CD8-positive, alpha-beta memory T cell (primary cell): ENCODE measurements at regions not wholly inside any gene's neighbourhood (a gene's known extent, or its start where the extent isn't known, plus 50 kb on each side); places are given as distances from the start of the nearest gene placed in this dataset.
"Not testable (repeated sequence)": the region's sequence is repeated elsewhere in the genome, so short reads cannot be mapped to it uniquely, and the experiment has no call there.

Source experiments
- CTCF ChIA-PET: fragments of 350-600 bp; sonication (Branson Sonifier 250); formaldehyde crosslinking; loops from one replicate; lab custom pipeline; 2021; ENCODE audit warnings: antibody characterized with exemption; lab: Charles Lee
- POLR2A ChIA-PET: fragments of 350-600 bp; sonication (Branson Sonifier 250); formaldehyde crosslinking; loops from one replicate; lab custom pipeline; 2021; ENCODE audit warnings: antibody characterized with exemption; lab: Charles Lee
- DNase-seq, 5 donors: peaks; one replicate each; pipeline versions ENCODE4 v3.0.0 to v3.0.0-alpha.2; 2020 to 2022; ENCODE audit warnings: mixed read lengths in 1 of 5
- H3K27ac ChIP-seq: one replicate; pipeline ENCODE4 v1.7.0; 2013; ENCODE audit warnings: low read depth, mild to moderate bottlenecking, low read length, moderate library complexity
- H3K27me3 ChIP-seq: 2 replicates; pipeline ENCODE4 v1.7.0; 2013; ENCODE audit warnings: low read length, mild to moderate bottlenecking; ENCODE audit not compliant: insufficient read depth, poor library complexity, severe bottlenecking
- H3K36me3 ChIP-seq: 2 replicates; pipeline ENCODE4 v1.7.0; 2013; ENCODE audit warnings: mild to moderate bottlenecking, low read length, moderate library complexity; ENCODE audit not compliant: insufficient read depth
- H3K4me1 ChIP-seq: 2 replicates; pipeline ENCODE4 v1.7.0; 2013; ENCODE audit warnings: mild to moderate bottlenecking, low read length, moderate library complexity; ENCODE audit not compliant: insufficient read depth
- H3K4me3 ChIP-seq: 2 replicates; pipeline ENCODE4 v1.7.0; 2013; ENCODE audit warnings: mild to moderate bottlenecking, low read length
- H3K9me3 ChIP-seq: 2 replicates; pipeline ENCODE4 v1.7.0; 2013; ENCODE audit warnings: mild to moderate bottlenecking, low read length
- H3K27ac Mint-ChIP-seq, 8 donors: one replicate each; pipeline ENCODE4 v1.8.0; 2020 to 2021; ENCODE audit warnings: mixed read lengths in 8 of 8, mild to moderate bottlenecking in 6 of 8, inconsistent platforms in 3 of 8, moderate library complexity in 3 of 8
- H3K27me3 Mint-ChIP-seq, 2 donors: one replicate each; pipeline ENCODE4 v1.8.0; 2020 to 2021; ENCODE audit warnings: mixed read lengths in 2 of 2, mild to moderate bottlenecking in 1 of 2, moderate library complexity in 1 of 2
- H3K36me3 Mint-ChIP-seq, 3 donors: one replicate each; pipeline ENCODE4 v1.8.0; 2020 to 2021; ENCODE audit warnings: mixed read lengths in 3 of 3, inconsistent platforms in 1 of 3, mild to moderate bottlenecking in 1 of 3
- H3K4me1 Mint-ChIP-seq, 3 donors: one replicate each; pipeline ENCODE4 v1.8.0; 2020 to 2021; ENCODE audit warnings: mixed read lengths in 3 of 3, inconsistent platforms in 1 of 3, mild to moderate bottlenecking in 1 of 3
- H3K4me3 Mint-ChIP-seq, 7 donors: one replicate each; pipeline ENCODE4 v1.8.0; 2020 to 2021; ENCODE audit warnings: mixed read lengths in 7 of 7, mild to moderate bottlenecking in 6 of 7, moderate library complexity in 4 of 7, inconsistent platforms in 2 of 7
- H3K9me3 Mint-ChIP-seq, 5 donors: one replicate each; pipeline ENCODE4 v1.8.0; 2020 to 2022; ENCODE audit warnings: mixed read lengths in 5 of 5, mild to moderate bottlenecking in 3 of 5, moderate library complexity in 2 of 5, inconsistent platforms in 1 of 5

GRCh38 chr10:33774857-33775256 is 440.4 kb upstream of the NRP1 start:
- H3K36me3 ChIP-seq, result no peaks in the 10 kb centered on the region
- H3K27me3 ChIP-seq, result no peaks in the 10 kb centered on the region
- no peak for DNase-seq
- ChIA-PET POLR2A (no interaction called here), CTCF (no interaction called here)
- Mint-ChIP-seq H3K27ac (no peak overlapping the region), H3K27me3 (peaks cover 0 to under 1% of the 10 kb centered on the region in 2 donors), H3K4me1 (peaks cover 0 to 7% (median 4%) of the 10 kb centered on the region in 3 donors), H3K36me3 (no peaks in the 10 kb centered on the region), H3K4me3 (no peak overlapping the region), H3K9me3 (peaks cover 0 to 5% (median 0%) of the 10 kb centered on the region in 5 donors)
- H3K27ac ChIP-seq, result no peak overlapping the region
- no peaks in the 10 kb centered on the region for H3K9me3 ChIP-seq
- H3K4me3 ChIP-seq, result no peak overlapping the region
- H3K4me1 ChIP-seq, result no peaks in the 10 kb centered on the region

GRCh38 chr10:33773886-33774480 is 439.5 kb upstream of the NRP1 start:
- Mint-ChIP-seq H3K36me3 (no peaks in the 10 kb centered on the region), H3K27ac (no peak overlapping the region), H3K27me3 (no peaks in the 10 kb centered on the region), H3K9me3 (peaks cover 0 to 5% (median 0%) of the 10 kb centered on the region in 5 donors), H3K4me1 (peaks cover 0 to 7% (median 4%) of the 10 kb centered on the region in 3 donors), H3K4me3 (no peak overlapping the region)
- CTCF ChIA-PET, result no interaction called here
- Histone ChIP-seq H3K4me3 (no peak overlapping the region), H3K9me3 (no peaks in the 10 kb centered on the region), H3K27me3 (no peaks in the 10 kb centered on the region), H3K36me3 (no peaks in the 10 kb centered on the region), H3K4me1 (no peaks in the 10 kb centered on the region), H3K27ac (no peak overlapping the region)
- DNase-seq, result no peak
- POLR2A ChIA-PET, result no interaction called here

DNA sequence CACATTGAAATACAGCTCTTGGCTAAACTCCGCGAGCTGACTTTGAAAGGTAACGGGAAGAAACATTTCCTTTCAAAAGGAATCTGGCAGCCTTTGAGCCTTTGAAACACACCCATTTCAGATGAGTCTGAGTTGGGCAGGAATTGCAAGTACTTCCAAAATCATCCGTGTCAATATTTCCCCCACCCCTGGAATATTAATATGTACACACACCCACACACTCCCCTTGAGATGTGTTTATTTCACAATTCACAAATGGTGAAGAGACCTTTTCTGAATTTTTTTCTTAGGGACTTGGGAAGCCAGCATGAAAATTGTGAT is 438.7 kb upstream of the NRP1 start:
- Histone ChIP-seq H3K4me3 (no peak overlapping the region), H3K36me3 (no peaks in the 10 kb centered on the region), H3K4me1 (no peaks in the 10 kb centered on the region), H3K27ac (no peak overlapping the region), H3K9me3 (no peaks in the 10 kb centered on the region), H3K27me3 (no peaks in the 10 kb centered on the region)
- Mint-ChIP-seq H3K9me3 (peaks cover 0 to 5% (median 0%) of the 10 kb centered on the region in 5 donors), H3K27me3 (no peaks in the 10 kb centered on the region), H3K27ac (no peak overlapping the region), H3K36me3 (no peaks in the 10 kb centered on the region), H3K4me1 (peaks cover 0 to 7% (median 4%) of the 10 kb centered on the region in 3 donors), H3K4me3 (no peak overlapping the region)
- CTCF ChIA-PET, result interaction anchor here (1.1 kb wide), 1 partner anchor 10 kb away, joined by 3 read pairs; no protein-coding TSS in a partner anchor
- no peak for DNase-seq
- POLR2A ChIA-PET, result no interaction called here

DNA sequence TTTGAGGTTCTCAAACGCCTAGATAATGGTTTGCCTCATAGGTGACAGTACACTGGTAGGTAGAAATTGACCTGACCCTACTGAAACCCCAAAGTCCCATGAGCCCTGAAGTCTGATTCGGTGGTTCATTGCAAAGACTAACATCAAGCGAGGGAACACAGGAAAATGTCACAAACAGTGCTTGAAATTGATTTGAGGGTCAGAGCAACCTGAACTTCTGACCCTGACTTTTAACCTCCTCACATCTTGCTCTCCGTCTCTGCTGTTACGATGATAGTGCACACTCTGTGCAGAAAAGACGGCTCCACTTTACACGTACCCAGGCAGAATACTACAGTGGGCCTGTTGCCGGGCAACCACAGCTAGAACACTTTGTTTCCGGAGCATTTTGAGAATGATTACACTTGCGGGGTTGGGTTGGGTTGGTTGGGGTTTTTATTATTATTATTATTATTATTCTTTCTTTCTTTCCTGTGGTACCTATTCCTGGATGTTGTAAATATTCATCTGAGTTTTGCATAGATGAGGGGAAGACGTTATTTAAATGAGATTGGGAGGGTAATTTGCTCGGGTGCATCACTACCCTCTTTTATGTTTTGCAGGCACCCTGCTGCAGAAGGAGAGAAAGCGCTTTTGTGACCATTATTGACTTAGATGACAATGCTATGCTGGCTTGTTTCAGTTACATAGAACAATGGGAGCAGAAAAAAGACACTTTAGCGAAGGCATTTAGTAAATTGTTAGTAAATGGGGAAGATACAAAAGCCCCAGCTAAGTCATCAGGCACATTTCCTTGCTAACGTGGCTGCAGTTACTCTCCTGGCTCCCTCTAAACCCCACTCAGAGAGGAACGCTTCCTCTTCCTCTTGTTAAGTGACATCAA is 438.1 kb upstream of the NRP1 start:
- POLR2A ChIA-PET, result no interaction called here
- Mint-ChIP-seq H3K27ac (no peak overlapping the region), H3K27me3 (no peaks in the 10 kb centered on the region), H3K4me1 (peaks cover 0 to 7% (median 4%) of the 10 kb centered on the region in 3 donors), H3K36me3 (no peaks in the 10 kb centered on the region), H3K4me3 (peak overlapping the region in 1 of 7 donors; percentile 35), H3K9me3 (peaks cover 0 to 5% (median 0%) of the 10 kb centered on the region in 5 donors)
- no peak overlapping the region for H3K4me3 ChIP-seq
- H3K4me1 ChIP-seq, result no peaks in the 10 kb centered on the region
- H3K36me3 ChIP-seq, result no peaks in the 10 kb centered on the region
- CTCF ChIA-PET, result interaction anchor here (1.1 kb wide), 1 partner anchor 10 kb away, joined by 3 read pairs; no protein-coding TSS in a partner anchor
- no peaks in the 10 kb centered on the region for H3K9me3 ChIP-seq
- DNase-seq, result no peak
- H3K27ac ChIP-seq, result no peak overlapping the region
- H3K27me3 ChIP-seq, result no peaks in the 10 kb centered on the region

DNA sequence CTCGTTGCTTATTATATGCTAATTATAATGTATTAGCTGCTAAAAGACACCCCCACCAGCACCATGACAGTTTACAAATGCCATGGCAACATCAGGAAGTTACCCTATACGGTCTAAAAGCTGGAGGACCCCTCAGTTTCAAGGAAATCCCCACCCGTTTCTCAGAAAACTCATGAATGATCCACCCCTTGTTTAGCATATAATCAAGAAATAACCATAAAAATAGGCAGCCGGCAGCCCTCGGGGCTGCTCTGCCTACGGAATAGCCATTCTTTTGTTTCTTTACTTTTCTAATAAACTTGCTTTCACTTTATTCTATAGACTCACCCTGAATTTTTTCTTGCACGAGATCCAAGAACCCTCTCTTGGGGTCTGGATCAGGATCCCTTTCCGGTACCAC is 437.4 kb upstream of the NRP1 start:
- DNase-seq, H3K36me3 ChIP-seq, H3K27me3 Mint-ChIP-seq, H3K27ac ChIP-seq, POLR2A ChIA-PET, CTCF ChIA-PET, H3K9me3 Mint-ChIP-seq, H3K36me3 Mint-ChIP-seq, H3K4me3 Mint-ChIP-seq, H3K4me3 ChIP-seq, H3K9me3 ChIP-seq, H3K27me3 ChIP-seq, H3K27ac Mint-ChIP-seq, H3K4me1 ChIP-seq, H3K4me1 Mint-ChIP-seq: not testable (repeated sequence)

DNA sequence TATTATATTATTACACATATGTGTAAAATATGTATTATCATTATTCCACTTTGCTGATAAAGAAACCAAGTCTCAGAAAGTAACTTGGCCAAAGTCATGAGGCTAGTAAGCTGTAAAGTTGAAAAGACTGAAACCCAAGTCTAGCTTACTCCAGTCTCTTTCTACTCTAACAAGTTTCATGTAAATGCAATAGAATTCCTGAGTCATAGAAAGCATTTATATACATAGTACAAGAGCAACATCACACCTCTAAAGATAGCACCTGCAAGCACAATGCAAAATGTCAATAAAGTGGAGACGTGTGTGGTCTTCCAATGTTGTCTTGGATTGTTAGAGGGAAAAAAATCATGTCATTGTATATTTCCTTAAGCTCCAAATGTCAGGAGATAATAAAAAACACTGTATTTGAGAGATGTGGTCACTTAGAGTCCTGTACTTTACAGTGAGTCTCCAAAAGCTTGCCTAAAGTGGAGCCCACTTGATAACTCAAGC is 430.3 kb upstream of the NRP1 start:
- no peak overlapping the region for H3K27ac Mint-ChIP-seq
- peaks cover 0 to 5% (median 0%) of the 10 kb centered on the region in 5 donors for H3K9me3 Mint-ChIP-seq

DNA sequence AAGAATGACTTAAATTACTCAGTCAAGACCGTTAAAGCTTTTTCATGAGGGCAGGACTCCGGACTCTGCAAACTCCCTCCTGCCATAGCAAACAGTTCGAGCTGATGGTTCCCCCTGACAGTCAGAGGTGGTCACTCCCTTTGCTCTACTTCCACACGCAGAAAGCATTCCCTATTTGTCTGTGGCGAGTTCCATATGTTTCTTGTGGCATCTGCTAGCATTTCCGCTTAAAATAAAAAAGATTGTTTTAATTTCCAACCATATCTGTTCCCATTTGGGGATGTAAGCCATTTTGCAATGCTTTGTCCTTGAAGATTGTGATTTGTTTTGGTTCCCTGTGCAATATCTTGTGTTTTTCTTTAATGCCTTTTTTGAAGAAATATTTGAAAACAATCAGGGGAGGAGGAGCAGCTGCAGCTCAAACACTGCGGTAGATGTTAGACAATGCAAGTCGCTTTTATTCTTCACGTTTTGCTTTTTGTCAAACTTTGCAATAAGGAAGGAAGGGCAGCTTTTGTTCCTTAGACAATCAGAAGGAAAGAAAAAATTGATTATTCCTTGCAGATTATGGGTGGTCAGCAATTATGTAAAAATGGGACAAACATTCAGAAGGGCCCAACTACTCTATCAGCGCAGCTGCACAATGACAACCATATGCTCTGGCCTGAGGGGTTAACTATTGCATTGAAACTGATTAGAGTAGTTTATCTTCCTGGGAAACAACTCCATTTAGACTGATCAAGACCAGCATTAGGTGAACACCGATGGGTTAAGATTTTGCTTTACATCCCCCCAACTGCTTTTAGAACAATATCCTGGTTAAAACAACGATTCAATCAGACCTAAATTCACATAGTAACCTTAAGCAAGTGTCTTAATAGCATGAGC is 425.8 kb upstream of the NRP1 start:
- CTCF ChIA-PET, result no interaction called here
- no peaks in the 10 kb centered on the region for H3K36me3 ChIP-seq
- no peak for DNase-seq
- H3K4me3 ChIP-seq, result no peak overlapping the region
- Mint-ChIP-seq H3K9me3 (peaks cover 0 to 5% (median 0%) of the 10 kb centered on the region in 5 donors), H3K4me3 (no peak overlapping the region), H3K4me1 (no peaks in the 10 kb centered on the region), H3K27ac (no peak overlapping the region), H3K27me3 (peaks cover 0 to 1% of the 10 kb centered on the region in 2 donors), H3K36me3 (no peaks in the 10 kb centered on the region)
- H3K9me3 ChIP-seq, result no peaks in the 10 kb centered on the region
- H3K27ac ChIP-seq, result no peak overlapping the region
- POLR2A ChIA-PET, result no interaction called here
- H3K4me1 ChIP-seq, result no peaks in the 10 kb centered on the region
- H3K27me3 ChIP-seq, result no peaks in the 10 kb centered on the region

More for the DNA sequence above, 430.3 kb upstream of the NRP1 start:
- Histone ChIP-seq H3K4me1 (no peaks in the 10 kb centered on the region), H3K4me3 (no peak overlapping the region), H3K27ac (no peak overlapping the region), H3K27me3 (no peaks in the 10 kb centered on the region), H3K36me3 (no peaks in the 10 kb centered on the region), H3K9me3 (no peaks in the 10 kb centered on the region)
- H3K27me3 Mint-ChIP-seq, result no peaks in the 10 kb centered on the region
- ChIA-PET CTCF (no interaction called here), POLR2A (no interaction called here)
- no peak for DNase-seq
- no peaks in the 10 kb centered on the region for H3K36me3 Mint-ChIP-seq
- H3K4me1 Mint-ChIP-seq, result no peaks in the 10 kb centered on the region
- H3K4me3 Mint-ChIP-seq, result no peak overlapping the region
